Suprapubic skin (tissue), 4 donors: ENCODE measurements at regions not wholly inside any gene's neighbourhood (a gene's known extent, or its start where the extent isn't known, plus 50 kb on each side); places are given as distances from the start of the nearest gene placed in this dataset.

ENCODE experiments used
- DNase-seq, 2 donors: peaks; one replicate each; pipeline ENCODE4 v3.0.0-alpha.2; 2019; ENCODE audit warnings: low spot score in 2 of 2
- H3K27ac ChIP-seq: fragments of 200-600 bp; sonication (generic); one replicate; pipeline ENCODE4 v1.5.1; 2019
- H3K27me3 ChIP-seq: fragments of 200-600 bp; sonication (generic); one replicate; pipeline ENCODE4 v1.5.1; 2019
- H3K36me3 ChIP-seq: fragments of 200-600 bp; sonication (generic); one replicate; pipeline ENCODE4 v1.5.1; 2019
- H3K4me1 ChIP-seq: fragments of 200-600 bp; sonication (generic); one replicate; pipeline ENCODE4 v1.5.1; 2019
- H3K4me3 ChIP-seq: fragments of 200-600 bp; sonication (generic); one replicate; pipeline ENCODE4 v1.5.1; 2019; ENCODE audit warnings: mild to moderate bottlenecking
- H3K9me3 ChIP-seq: fragments of 200-600 bp; sonication (generic); one replicate; pipeline ENCODE4 v1.5.1; 2019
- EP300 ChIP-seq: sonication (generic); formaldehyde crosslinking; IDR thresholded peaks from one replicate; pipeline ENCODE4 v1.6.1; 2017; ENCODE audit warnings: antibody characterized with exemption
- POLR2A ChIP-seq, 2 donors: fragments of 450-650 bp; IDR thresholded peaks; one replicate each; pipeline ENCODE4 v1.6.1; 2017; ENCODE audit warnings: antibody characterized with exemption in 2 of 2, mild to moderate bottlenecking in 2 of 2, moderate library complexity in 2 of 2
- POLR2AphosphoS5 ChIP-seq, 3 donors: sonication (generic); formaldehyde crosslinking; IDR thresholded peaks; one replicate each; pipeline ENCODE4 v1.6.1; 2017; ENCODE audit warnings: antibody characterized with exemption in 3 of 3
- WGBS: methylation state at CpG from one replicate; pipeline ENCODE4 v1.1.5; 2018; 5-methylcytosine and 5-hydroxymethylcytosine counted together
- TF ChIP-seq, protein P1 (sequence below), 2 donors: fragments of 200-600 bp in 1 of 2; fragments of 450-650 bp in 1 of 2; sonication (generic) in 1 of 2; IDR thresholded peaks; one replicate each; pipeline ENCODE4 v1.5.1; 2016 to 2019; ENCODE audit warnings: antibody characterized with exemption in 2 of 2, mild to moderate bottlenecking in 1 of 2, moderate library complexity in 1 of 2

DNA sequence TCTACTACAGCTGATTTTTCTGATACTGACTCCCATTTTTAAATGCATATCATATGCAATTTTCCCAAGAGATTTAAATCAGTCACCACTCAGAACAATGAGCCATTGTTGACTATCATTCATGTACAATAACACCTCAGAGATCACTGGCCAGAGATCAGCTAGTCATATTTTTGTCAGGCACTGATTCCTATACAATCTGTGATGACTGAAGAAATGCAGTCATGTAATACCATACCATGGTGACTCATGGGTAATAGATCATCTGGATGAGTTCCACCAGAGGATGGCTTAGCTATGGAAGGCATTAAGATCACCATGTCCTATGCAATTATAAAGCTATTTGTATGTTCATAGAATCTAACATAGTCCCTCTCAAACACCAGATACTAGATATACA lies 285.7 kb upstream of the DCC start:
- TF ChIP-seq, protein P1, sequence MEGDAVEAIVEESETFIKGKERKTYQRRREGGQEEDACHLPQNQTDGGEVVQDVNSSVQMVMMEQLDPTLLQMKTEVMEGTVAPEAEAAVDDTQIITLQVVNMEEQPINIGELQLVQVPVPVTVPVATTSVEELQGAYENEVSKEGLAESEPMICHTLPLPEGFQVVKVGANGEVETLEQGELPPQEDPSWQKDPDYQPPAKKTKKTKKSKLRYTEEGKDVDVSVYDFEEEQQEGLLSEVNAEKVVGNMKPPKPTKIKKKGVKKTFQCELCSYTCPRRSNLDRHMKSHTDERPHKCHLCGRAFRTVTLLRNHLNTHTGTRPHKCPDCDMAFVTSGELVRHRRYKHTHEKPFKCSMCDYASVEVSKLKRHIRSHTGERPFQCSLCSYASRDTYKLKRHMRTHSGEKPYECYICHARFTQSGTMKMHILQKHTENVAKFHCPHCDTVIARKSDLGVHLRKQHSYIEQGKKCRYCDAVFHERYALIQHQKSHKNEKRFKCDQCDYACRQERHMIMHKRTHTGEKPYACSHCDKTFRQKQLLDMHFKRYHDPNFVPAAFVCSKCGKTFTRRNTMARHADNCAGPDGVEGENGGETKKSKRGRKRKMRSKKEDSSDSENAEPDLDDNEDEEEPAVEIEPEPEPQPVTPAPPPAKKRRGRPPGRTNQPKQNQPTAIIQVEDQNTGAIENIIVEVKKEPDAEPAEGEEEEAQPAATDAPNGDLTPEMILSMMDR (IDR thresholded peaks at IDR 0.05), result no peak
- TF ChIP-seq POLR2A (IDR thresholded peaks at IDR 0.05) (no peak), EP300 (no peak), POLR2AphosphoS5 (IDR thresholded peaks at IDR 0.05) (no peak)
- H3K27ac ChIP-seq, result no peak overlapping the region
- no peaks in the 10 kb centered on the region for H3K27me3 ChIP-seq
- H3K9me3 ChIP-seq, result no peaks in the 10 kb centered on the region
- H3K36me3 ChIP-seq, result no peaks in the 10 kb centered on the region
- DNase-seq, result no peak
- H3K4me3 ChIP-seq, result no peak overlapping the region
- H3K4me1 ChIP-seq, result no peaks in the 10 kb centered on the region

DNA sequence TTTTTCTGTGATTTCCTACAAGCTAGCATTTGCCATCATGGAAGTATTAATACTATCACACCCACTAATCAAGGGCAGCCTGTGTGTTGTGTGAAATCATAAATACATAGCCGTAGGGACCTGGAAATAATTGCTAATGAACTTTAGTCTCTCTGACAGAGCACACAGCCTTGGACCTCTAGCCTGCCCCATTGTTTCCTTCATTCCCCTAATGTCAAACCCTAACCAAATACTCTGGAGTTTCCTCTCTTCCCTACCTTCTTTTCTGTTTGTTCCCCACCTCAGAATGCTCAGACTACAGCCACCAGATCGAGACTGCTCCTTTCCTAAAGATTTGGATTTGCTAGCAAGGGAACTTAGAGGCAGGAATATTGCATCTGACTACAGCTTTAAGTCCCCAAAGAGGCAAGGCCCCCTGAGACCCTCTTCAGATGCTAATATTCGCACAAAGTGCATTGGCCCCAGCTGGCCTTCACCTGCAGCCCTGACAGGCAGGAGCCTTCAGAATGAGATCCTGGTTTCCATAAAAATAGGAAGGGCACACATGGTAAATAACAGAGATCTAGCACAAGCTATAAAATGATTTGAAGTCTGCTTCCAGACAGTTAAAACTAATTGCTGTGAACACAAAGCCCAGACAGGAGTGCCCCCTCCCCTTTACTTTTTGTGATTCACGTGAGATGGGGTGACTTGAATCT lies 279.2 kb upstream of the DCC start:
- Histone ChIP-seq H3K27ac (no peak overlapping the region), H3K36me3 (no peaks in the 10 kb centered on the region), H3K27me3 (no peaks in the 10 kb centered on the region), H3K4me3 (no peak overlapping the region), H3K4me1 (no peaks in the 10 kb centered on the region), H3K9me3 (no peaks in the 10 kb centered on the region)
- no peak for DNase-seq
- WGBS, result 33% methylated on average over 4 of the region's 4 CpGs
- TF ChIP-seq, protein P1 (IDR thresholded peaks at IDR 0.05), result no peak
- TF ChIP-seq EP300 (no peak), POLR2A (IDR thresholded peaks at IDR 0.05) (no peak), POLR2AphosphoS5 (IDR thresholded peaks at IDR 0.05) (no peak)

DNA sequence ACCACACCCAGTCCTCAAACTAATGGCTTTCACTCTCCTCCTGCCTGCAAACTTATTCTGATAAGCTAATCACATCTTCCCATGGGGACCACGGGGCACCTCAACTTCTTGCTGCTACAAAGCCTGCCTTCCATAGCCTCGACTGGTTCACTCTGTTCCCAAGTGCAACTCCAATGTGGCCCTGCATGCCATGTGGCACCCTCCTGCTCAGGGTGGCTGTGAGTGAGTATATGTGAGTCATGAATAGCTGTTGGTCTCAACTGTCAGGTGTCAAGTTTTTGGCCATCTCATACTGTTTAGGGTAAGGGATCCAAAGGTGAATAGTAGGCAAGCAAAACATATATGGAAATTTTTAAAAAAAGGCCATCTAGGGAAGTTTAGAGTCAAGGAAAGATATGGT lies 276.1 kb upstream of the DCC start:
- 73% methylated on average over 2 of the region's 2 CpGs for WGBS
- no peak for DNase-seq
- H3K4me3 ChIP-seq, result no peak overlapping the region
- no peaks in the 10 kb centered on the region for H3K4me1 ChIP-seq
- no peaks in the 10 kb centered on the region for H3K27me3 ChIP-seq
- peaks cover 7% of the 10 kb centered on the region for H3K9me3 ChIP-seq
- no peak overlapping the region for H3K27ac ChIP-seq
- TF ChIP-seq POLR2AphosphoS5 (IDR thresholded peaks at IDR 0.05), result no peak
- no peak for TF ChIP-seq POLR2A (IDR thresholded peaks at IDR 0.05)
- TF ChIP-seq, protein P1 (IDR thresholded peaks at IDR 0.05), result no peak
- no peak for TF ChIP-seq EP300
- H3K36me3 ChIP-seq, result no peaks in the 10 kb centered on the region

DNA sequence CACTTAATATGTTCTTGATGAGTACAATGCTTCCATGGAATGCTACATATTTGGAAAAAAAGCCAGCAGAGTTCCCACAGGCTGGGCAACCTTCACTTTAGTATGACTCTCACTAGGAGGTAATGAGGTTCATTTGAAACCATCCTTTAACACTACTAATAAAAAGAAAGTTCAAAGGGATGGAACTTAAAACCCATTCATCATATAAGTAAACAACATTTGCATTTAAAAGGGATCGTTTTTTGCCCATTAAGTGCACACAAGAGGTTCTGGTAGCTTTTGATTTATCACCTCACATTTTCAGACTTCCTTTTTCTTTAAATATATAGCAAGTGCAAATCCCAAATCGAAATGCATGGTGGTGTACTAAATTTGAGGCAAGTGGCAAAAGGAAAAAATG lies 270.8 kb upstream of the DCC start:
- no peaks in the 10 kb centered on the region for H3K27me3 ChIP-seq
- no peak for TF ChIP-seq EP300
- TF ChIP-seq POLR2A (IDR thresholded peaks at IDR 0.05), result no peak
- 25% methylated on average over 2 of the region's 2 CpGs for WGBS
- peaks cover 7% of the 10 kb centered on the region for H3K9me3 ChIP-seq
- no peak overlapping the region for H3K4me3 ChIP-seq
- no peak overlapping the region for H3K27ac ChIP-seq
- no peak for DNase-seq
- no peaks in the 10 kb centered on the region for H3K4me1 ChIP-seq
- H3K36me3 ChIP-seq, result no peaks in the 10 kb centered on the region

DNA sequence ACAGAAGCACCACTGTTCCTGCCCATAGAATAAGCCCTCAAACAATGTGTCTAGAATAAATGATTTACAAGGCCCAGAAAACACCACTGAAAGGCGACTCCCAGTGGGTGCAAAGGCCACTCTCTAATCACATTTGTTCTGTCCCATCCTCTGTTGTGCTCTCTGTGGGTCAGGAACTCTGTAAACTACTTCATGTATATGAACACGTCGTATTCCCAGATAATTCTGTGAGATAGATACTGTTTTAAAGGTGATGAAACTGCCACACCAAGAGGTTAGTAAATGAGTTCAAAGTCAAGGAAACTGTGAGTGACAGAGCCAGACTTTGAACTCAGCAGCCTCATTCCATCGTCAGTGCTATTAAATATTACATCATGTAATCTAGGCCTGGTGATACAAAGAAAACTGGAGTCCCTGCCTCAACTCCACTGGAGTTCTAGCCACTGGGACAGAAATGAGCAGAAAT lies 269.7 kb upstream of the DCC start:
- DNase-seq, result no peak
- H3K27me3 ChIP-seq, result no peaks in the 10 kb centered on the region
- no peak for TF ChIP-seq EP300
- TF ChIP-seq, protein P1 (IDR thresholded peaks at IDR 0.05), result no peak
- TF ChIP-seq POLR2A (IDR thresholded peaks at IDR 0.05), result no peak
- no peak for TF ChIP-seq POLR2AphosphoS5 (IDR thresholded peaks at IDR 0.05)
- H3K9me3 ChIP-seq, result peaks cover 7% of the 10 kb centered on the region
- H3K27ac ChIP-seq, result no peak overlapping the region
- 74% methylated on average over 4 of the region's 4 CpGs for WGBS
- H3K4me3 ChIP-seq, result no peak overlapping the region
- no peaks in the 10 kb centered on the region for H3K4me1 ChIP-seq
- H3K36me3 ChIP-seq, result no peaks in the 10 kb centered on the region
